ENCODE measurements at regions not wholly inside any gene's neighbourhood (a gene's known extent, or its start where the extent isn't known, plus 50 kb on each side); places are given as distances from the start of the nearest gene placed in this dataset.

DNA sequence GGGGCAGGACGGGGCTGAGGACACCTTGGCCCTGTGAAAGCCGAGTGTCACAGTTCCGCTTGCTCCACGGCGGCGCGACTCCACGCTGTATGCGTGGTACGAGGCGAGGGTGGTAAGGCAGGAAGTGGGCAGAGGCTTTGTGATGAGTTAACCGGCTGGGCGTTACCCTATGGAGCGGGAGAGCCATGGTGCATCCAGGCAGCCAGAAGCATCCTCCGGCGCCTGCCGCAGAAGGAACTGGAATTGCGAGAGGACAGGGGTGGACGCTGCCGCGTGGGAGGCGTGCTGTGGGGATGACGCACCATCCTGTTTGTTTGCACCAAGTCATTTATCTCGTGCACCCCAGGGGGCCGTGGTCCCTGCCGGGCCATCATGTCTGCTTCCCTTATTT lies 643.9 kb downstream of the BRD1 start:
- no peak overlapping the region for H3K27ac Mint-ChIP-seq (ENCODE audit: unreplicated experiment)
- H3K9me3 Mint-ChIP-seq: no peaks in the 10 kb centered on the region
- no peak overlapping the region for H3K4me3 Mint-ChIP-seq

DNA sequence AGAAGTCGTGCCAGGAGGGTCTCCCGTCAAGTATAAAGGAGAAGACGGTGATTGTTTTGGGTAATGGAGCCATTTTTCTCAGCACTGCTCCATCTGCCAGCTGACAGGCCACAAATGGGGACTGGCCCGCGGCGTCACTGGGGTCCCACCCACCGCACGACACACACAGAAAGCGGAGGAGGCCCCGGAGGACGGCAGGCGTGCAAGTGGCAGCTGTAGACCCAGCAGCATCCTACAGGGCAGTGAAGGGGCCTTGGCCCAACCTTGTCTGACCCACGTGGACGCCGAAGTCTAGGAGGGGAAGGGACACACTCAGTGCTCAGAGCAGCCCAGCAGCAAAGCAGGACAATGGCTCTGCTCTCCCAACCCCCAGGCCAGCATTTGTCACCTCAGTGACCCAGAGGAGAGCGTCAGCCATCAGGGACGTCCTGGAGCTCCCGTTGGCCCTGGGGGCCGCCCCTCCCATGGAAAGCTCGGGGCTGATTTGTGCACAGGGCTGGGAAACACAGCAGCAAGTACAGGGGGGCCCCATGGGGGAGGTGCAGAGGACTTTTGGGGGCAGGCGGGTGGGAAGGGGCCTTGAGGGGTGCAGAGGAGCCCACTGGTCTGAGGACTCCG lies 644.4 kb downstream of the BRD1 start:
- H3K27ac Mint-ChIP-seq (ENCODE audit: unreplicated experiment): no peak overlapping the region
- TF ChIP-seq, protein P1, sequence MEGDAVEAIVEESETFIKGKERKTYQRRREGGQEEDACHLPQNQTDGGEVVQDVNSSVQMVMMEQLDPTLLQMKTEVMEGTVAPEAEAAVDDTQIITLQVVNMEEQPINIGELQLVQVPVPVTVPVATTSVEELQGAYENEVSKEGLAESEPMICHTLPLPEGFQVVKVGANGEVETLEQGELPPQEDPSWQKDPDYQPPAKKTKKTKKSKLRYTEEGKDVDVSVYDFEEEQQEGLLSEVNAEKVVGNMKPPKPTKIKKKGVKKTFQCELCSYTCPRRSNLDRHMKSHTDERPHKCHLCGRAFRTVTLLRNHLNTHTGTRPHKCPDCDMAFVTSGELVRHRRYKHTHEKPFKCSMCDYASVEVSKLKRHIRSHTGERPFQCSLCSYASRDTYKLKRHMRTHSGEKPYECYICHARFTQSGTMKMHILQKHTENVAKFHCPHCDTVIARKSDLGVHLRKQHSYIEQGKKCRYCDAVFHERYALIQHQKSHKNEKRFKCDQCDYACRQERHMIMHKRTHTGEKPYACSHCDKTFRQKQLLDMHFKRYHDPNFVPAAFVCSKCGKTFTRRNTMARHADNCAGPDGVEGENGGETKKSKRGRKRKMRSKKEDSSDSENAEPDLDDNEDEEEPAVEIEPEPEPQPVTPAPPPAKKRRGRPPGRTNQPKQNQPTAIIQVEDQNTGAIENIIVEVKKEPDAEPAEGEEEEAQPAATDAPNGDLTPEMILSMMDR (conservative IDR thresholded peaks at IDR 0.05): no peak
- no peak for DNase-seq (ENCODE audit: low read depth, low spot score)
- H3K4me3 Mint-ChIP-seq: no peak overlapping the region
- no peaks in the 10 kb centered on the region for H3K36me3 Mint-ChIP-seq (ENCODE audit: low read depth)
- peaks cover 9% of the 10 kb centered on the region for H3K4me1 Mint-ChIP-seq
- H3K27me3 Mint-ChIP-seq (ENCODE audit: low read depth): no peaks in the 10 kb centered on the region
- no peaks in the 10 kb centered on the region for H3K9me3 Mint-ChIP-seq

More for the DNA sequence above, 643.9 kb downstream of the BRD1 start:
- peaks cover 4% of the 10 kb centered on the region for H3K27me3 Mint-ChIP-seq (ENCODE audit: low read depth)
- peaks cover 9% of the 10 kb centered on the region for H3K4me1 Mint-ChIP-seq
- no peaks in the 10 kb centered on the region for H3K36me3 Mint-ChIP-seq (ENCODE audit: low read depth)
- TF ChIP-seq, protein P1 (conservative IDR thresholded peaks at IDR 0.05): no peak
- no peak for DNase-seq (ENCODE audit: low read depth, low spot score)

DNA sequence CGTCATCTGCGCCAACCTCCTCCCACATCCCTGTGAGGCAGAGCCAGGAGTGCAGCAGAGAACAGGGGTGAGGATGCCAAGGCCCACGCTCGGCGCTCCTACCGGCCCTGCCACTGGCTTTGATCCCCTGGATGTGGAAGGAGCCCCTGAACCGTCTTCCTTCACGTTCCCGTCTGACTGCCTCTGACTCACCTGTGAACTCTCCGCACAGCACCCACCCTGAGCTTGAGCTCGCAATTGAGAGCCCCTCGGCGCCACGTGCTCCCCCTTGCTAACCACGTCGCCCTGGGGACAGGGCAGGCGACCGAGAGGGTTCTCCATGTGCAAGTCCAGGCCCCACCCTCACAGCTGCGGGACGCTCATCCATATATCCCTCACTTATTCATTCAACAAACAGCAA lies 645.3 kb downstream of the BRD1 start:
- Mint-ChIP-seq H3K27ac (ENCODE audit: unreplicated experiment) (no peak overlapping the region), H3K27me3 (ENCODE audit: low read depth) (no peaks in the 10 kb centered on the region), H3K36me3 (ENCODE audit: low read depth) (no peaks in the 10 kb centered on the region), H3K4me1 (peaks cover 9% of the 10 kb centered on the region), H3K4me3 (no peak overlapping the region), H3K9me3 (no peaks in the 10 kb centered on the region)
- TF ChIP-seq, protein P1 (conservative IDR thresholded peaks at IDR 0.05): no peak
- no peak for DNase-seq (ENCODE audit: low read depth, low spot score)

DNA sequence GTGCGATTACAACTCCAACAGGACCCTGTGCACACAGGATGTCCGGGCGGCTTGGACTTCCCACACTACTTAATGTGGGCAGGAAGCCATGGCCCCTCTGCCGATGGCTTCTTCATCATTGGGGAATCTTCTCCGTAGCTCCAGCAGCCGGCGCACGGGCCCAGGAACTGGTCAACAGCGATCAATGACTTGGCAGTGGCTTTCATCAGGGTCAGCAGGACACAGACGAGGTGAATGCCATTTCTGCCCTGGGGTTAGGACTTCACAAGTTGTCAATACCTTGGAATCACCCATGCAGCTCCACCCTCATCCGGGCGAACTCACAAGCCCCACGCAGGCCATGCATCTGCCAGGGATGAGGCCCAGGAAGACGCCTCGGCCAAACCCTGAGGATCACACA lies 645.7 kb downstream of the BRD1 start:
- no peaks in the 10 kb centered on the region for H3K27me3 Mint-ChIP-seq (ENCODE audit: low read depth)
- H3K27ac Mint-ChIP-seq (ENCODE audit: unreplicated experiment): no peak overlapping the region
- H3K4me3 Mint-ChIP-seq: no peak overlapping the region
- H3K4me1 Mint-ChIP-seq: peaks cover 9% of the 10 kb centered on the region
- TF ChIP-seq, protein P1 (conservative IDR thresholded peaks at IDR 0.05): no peak
- H3K9me3 Mint-ChIP-seq: no peaks in the 10 kb centered on the region
- no peaks in the 10 kb centered on the region for H3K36me3 Mint-ChIP-seq (ENCODE audit: low read depth)
- no peak for DNase-seq (ENCODE audit: low read depth, low spot score)

DNA sequence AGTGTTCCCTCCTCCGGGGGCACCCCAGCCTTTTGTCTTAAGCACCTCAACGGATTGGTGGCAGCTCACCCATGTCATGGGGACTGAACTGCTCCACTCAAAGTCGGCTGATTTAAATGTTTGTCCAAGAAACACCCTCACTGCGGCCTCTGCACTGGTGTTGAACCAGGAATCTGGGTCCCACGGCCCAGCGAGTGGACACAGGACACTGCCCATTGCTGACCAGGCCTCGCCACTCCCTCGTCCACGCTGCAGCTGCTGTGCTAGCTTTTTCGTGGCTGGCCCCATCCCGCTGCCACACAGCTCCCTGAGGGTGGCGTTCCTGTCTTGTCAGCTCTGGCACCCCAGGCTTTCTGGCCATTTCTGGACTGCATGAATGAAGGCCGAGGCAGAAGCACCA lies 646.2 kb downstream of the BRD1 start:
- DNase-seq (ENCODE audit: low read depth, low spot score): no peak
- peaks cover 9% of the 10 kb centered on the region for H3K4me1 Mint-ChIP-seq
- H3K9me3 Mint-ChIP-seq: no peaks in the 10 kb centered on the region
- H3K27me3 Mint-ChIP-seq (ENCODE audit: low read depth): no peaks in the 10 kb centered on the region
- H3K4me3 Mint-ChIP-seq: no peak overlapping the region
- H3K27ac Mint-ChIP-seq (ENCODE audit: unreplicated experiment): no peak overlapping the region
- H3K36me3 Mint-ChIP-seq (ENCODE audit: low read depth): no peaks in the 10 kb centered on the region
- TF ChIP-seq, protein P1 (conservative IDR thresholded peaks at IDR 0.05): no peak

Data from neural crest cell (in vitro differentiated cells).